ENCODE measurements at regions not wholly inside any gene's neighbourhood (a gene's known extent, or its start where the extent isn't known, plus 50 kb on each side); places are given as distances from the start of the nearest gene placed in this dataset.
"Not testable (repeated sequence)": the region's sequence is repeated elsewhere in the genome, so short reads cannot be mapped to it uniquely, and the experiment has no call there.

GRCh38 chr21:17105932-17106331, 406.9 kb upstream of the CXADR start:
- DNase-seq = no peak

DNA sequence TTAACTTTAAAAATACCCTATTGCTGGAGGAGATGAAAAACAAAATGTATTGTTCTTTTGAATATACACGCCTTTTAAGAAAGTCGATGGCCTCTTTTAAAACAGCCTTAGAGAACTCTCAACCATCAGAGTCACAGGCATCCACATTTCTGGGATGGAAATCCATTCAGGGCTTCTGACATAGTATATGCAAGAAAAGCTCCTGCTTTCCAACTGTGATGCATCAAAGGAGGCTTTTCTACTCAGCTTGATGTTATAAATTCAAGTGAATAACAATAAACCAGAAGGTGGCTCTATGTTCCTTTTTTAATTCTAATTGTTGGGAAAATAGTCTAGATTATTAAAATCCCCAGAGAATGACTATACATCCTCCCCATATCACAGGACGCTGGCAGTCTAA, 398.8 kb upstream of the CXADR start:
- no peak for DNase-seq

DNA sequence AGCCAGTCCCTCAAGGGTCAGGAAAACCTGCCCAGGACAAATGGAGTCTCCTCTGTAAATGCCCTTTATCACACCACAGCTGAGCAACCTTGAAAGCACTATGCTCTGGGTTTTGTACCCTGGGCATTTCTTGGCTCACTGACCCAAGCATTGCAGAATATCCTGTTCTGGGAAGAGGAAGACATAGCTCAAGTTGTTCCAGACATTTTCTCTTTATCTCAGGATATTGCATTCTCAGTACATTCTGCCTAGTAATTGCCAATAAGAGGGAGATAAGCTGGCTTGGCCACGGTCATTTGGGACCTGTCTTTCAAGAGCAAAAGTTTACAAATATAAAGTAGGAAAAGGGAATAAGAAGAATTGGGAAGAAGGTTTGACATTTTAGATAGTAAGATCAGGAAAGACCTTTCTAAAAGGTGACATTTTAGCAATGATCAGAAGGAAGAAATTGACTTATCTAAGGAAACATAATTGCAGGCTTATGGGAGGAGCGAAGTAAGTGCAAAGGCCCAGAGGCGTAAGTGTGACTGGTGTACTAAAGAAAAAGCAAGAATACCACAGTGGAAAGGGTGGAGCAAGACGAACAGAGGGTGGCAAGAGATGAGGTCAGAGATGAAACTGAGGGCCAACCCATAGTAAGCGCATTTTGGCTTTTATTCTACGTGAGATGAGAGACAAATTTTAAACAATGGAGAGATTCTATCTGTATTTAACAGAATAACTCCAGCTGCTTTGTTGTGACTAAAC, 394.0 kb upstream of the CXADR start:
- no peak for DNase-seq

DNA sequence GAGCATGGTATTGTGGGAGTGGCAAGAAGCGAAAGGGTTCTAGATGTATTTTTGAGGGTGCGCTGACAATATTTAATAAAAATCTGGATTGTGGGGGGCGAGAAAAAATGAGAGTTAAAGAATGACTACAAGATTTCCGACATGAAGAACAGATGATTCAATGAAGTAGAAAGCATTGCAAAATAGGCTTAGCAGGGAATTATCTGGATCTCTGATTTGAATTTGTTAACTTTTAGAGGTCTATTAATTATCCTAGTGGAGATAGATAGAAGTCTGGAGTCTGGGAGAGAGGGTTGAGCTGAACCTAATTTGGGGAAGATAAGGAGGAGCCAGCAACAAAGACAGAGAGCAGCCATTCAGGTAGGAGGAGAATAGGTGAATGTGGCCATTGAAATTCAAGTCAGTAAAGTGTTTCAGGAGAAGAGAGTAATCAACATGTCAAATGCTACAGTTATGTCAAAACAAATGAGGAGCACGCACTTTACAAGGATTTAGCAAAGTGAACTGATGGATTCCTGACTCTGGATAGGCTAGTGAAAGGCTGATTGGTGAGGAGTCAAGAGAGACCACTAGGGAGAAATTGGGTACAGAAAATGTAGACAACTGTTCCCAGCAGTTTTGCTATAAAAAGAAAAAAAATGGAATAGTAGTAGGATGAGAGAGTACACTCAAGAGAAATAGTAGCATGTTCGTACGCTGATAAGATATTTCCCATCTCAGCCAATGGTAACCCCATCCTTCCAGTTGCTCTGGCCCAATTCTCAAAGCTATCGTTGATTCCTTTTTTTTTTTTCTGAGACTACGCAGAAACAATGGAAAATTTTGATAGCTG, 393.2 kb upstream of the CXADR start:
- no peak for DNase-seq

- DNase-seq = not testable (repeated sequence)
Measured at GRCh38 chr21:17127395-17127794, 385.4 kb upstream of the CXADR start.

DNA sequence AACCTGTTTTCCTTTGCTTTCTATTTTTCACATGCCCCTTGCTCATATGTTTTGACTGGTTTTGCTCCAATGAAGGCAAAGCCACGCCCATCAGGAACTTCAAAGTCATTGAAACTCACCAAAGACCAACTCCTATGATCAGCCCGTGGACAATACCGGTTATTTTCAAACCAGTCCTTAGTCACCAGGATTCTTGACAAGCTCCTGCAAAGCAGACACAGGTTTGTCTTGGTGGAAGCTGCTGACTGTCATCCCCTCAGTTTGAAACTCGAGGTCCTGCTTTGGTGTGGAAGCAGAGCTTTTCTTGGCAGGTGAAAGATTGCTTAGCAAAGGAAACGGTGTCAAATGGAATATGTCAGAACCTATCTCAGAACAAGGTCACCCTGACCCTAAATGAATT, 384.7 kb upstream of the CXADR start:
- DNase-seq = no peak

GRCh38 chr21:17139159-17139558, 373.7 kb upstream of the CXADR start:
- DNase-seq = not testable (repeated sequence)

DNA sequence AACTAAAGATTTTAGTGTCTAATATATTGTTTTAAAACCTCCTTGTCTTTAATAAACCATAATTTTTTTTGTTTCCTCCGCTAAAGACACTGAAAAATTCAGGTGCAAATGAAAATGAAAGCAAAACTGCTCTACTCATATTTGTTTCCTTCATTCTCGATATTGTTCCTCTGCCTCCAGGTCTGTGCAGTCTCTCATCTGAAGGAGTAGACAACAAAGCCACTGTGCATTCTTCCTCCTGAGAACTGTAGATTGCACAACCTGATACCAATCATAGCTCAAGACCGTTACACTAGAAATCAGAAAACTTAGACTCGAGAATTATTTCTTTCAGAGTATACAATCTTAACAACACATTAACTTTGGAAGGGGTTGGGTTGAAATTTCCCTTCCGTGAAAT, 373.1 kb upstream of the CXADR start:
- no peak for DNase-seq

GRCh38 chr21:17146426-17146825, 366.4 kb upstream of the CXADR start:
- DNase-seq = no peak

DNA sequence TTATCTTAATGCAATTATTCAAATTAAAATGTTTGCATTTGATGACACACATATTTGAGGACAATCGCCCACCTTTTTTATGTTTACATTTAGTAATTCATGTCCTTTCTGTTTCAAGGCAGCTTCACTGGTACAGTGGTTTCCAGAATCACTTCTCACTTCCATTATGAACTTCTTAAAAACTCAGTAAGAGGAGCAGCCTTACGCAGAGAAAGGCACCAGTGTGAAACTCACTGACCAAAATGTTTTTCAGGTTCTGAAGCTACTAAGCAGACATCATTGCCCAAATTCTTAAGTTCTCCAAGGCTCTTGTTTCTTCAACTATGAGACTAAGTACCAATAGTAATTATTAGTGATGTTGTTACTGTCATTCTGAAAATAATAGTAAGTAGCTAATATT, 353.1 kb upstream of the CXADR start:
- DNase-seq = no peak

DNA sequence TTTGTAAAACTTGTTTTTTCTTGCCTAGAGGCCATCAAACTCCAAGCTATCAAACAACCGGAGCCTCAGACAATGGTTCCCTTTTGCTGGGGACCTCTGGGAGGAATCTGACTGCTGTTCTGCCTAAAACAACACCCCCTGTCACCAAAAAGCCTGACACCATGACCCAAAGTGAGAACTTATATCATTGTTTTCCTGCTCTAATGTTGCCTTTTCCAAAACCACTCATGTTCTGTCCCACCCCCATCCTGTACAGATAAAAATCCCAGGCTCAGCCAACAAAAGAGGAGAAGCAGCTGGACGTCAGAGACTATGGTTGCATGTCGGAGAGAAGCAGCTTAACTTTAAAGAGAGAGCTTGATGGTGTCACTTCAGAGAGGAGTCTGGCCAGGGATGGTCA, 327.2 kb upstream of the CXADR start:
- no peak for DNase-seq

GRCh38 chr21:17189963-17190362, 322.9 kb upstream of the CXADR start:
- DNase-seq = no peak

- no peak for DNase-seq
Measured at GRCh38 chr21:17191346-17191993, 321.4 kb upstream of the CXADR start.

DNA sequence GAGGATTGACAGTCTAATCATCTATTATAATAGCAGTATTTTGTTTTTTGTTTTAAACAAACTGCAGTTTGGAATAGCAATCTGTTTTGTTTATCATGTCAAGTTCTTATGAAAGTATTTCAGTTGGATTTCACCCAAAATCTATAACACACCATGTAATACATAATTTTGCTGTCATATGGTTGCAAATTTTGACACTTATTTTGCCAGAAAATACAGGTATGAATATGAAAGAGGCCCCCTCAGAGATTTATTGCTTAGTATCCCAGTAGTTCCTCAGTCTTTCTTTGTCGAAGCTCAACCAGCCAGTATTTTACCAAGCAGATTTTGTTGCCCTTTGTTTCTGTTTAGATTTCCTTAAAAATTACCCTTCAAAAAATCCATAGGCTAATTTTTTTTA, 317.5 kb upstream of the CXADR start:
- DNase-seq = no peak

GRCh38 chr21:17195976-17196375, 316.9 kb upstream of the CXADR start:
- no peak for DNase-seq

DNA sequence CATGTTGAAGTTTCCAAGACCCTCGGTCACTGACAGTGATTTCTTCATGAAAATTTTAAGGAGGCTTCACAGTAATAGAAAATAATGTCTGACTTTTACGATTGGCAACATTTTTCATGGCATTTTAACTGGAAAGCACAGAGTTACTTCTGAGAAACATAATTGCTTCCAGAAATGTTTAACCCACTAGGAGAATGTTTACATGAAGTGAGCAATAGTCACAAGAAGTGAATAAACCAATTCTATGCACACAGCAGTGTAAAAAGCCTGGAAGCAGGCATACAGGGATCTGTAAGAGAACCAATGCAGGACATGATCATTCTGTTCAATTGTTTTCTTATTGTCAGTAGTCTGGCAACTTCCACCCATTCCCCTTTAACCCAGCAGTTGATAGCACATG, 316.2 kb upstream of the CXADR start:
- no peak for DNase-seq

DNA sequence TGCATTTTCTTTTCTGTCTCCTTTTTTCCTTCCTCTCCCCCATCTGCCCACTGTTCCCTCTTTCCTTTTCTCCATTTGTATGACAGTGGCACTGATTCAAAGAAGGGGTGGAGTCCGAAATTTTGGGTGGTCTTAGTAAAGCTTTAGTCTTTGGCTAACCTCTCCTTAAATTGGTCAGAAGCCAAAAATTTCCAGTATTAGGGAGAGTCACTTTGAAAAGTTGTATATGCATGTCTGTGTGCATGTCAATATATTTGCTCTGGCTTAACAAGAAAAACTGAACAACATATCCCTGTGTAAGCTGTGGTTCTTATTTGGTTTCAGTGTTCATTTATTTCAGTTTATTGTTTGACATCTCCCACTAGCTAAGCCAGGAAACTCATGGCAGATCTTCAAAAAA, 314.8 kb upstream of the CXADR start:
- no peak for DNase-seq

DNA sequence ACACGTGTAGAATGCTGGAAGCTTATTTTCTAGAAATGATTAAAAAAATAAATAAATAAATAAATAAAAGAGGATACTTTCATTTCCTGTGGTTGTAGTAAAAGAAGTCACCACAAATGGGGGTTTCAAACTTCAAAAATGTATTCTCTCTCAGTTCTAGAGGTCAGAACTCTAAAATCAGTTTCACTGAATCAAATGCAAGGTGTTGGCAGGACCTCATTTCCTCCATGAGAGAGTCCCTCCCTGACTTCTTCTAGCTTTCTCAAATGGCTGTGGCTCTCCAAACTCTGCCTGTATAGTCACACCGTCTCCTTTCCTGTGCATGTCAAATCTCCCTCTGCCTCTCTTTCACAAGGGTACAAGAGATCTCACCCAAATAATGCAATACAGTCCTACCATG, 312.6 kb upstream of the CXADR start:
- DNase-seq = no peak

GRCh38 chr21:17201741-17202260, 311.0 kb upstream of the CXADR start:
- DNase-seq = no peak

- no peak for DNase-seq
Measured at GRCh38 chr21:17214801-17215200, 298.0 kb upstream of the CXADR start.

- DNase-seq = not testable (repeated sequence)
Measured at GRCh38 chr21:17219050-17219449, 293.8 kb upstream of the CXADR start.

- no peak for DNase-seq
Measured at GRCh38 chr21:17231124-17231523, 281.7 kb upstream of the CXADR start.

GRCh38 chr21:17231771-17232170, 281.1 kb upstream of the CXADR start:
- no peak for DNase-seq

DNA sequence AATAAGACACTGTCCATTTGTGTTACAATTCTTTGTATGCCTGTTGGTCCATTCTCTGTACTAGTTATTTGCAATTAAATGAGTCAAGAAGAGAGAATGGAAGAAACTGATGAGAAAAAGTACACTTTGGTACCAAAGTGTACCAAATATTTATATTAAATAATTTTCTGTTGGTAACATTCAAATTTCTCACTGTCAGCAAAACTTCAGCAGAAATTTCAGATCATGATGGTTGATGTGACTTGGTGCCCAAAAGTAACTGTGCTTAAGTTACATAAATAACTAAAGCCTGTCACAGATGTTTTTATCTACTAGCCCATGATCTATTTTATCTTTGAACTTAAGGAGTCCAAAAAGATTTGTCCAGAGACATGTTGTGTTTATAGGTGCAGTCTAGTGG, 274.4 kb upstream of the CXADR start:
- DNase-seq = no peak

Measured in activated T-cell treated with anti-CD3 and anti-CD28 coated beads, Interleukin-2, amount 50 U/mL, for 1 hour (primary cell).